ENCODE measurements at regions not wholly inside any gene's neighbourhood (a gene's known extent, or its start where the extent isn't known, plus 50 kb on each side); places are given as distances from the start of the nearest gene placed in this dataset.

GRCh38 chr11:79783833-79784232, 343.0 kb upstream of the TENM4 start:
- Histone ChIP-seq H3K4me3 (ENCODE audit: low read depth, low read length) (no peak overlapping the region), H3K27ac (ENCODE audit: low read depth, low read length) (no peak overlapping the region), H3K27me3 (ENCODE audit: control insufficient read depth, insufficient read depth, low read length) (peaks cover 2% of the 10 kb centered on the region), H3K9me3 (ENCODE audit: control insufficient read depth, insufficient read depth, low read length) (no peaks in the 10 kb centered on the region)
- POLR2A ChIA-PET, result no interaction called here
- no peak for DNase-seq (ENCODE audit: low read depth, low spot score)
- CTCF ChIA-PET, result interaction anchor here (1.1 kb wide), 1 partner anchor 66 kb away, joined by 3 read pairs; no protein-coding TSS in a partner anchor
- TF ChIP-seq CTCF (IDR thresholded peaks at IDR 0.05; ENCODE audit: low read depth, low read length), result no peak

GRCh38 chr11:79768343-79768742, 327.5 kb upstream of the TENM4 start:
- no peak for DNase-seq (ENCODE audit: low read depth, low spot score)
- Histone ChIP-seq H3K9me3 (ENCODE audit: control insufficient read depth, insufficient read depth, low read length) (no peaks in the 10 kb centered on the region), H3K27ac (ENCODE audit: low read depth, low read length) (no peak overlapping the region), H3K27me3 (ENCODE audit: control insufficient read depth, insufficient read depth, low read length) (no peaks in the 10 kb centered on the region), H3K4me3 (ENCODE audit: low read depth, low read length) (no peak overlapping the region)
- POLR2A ChIA-PET, result no interaction called here
- CTCF ChIA-PET, result no interaction called here
- no peak for TF ChIP-seq CTCF (IDR thresholded peaks at IDR 0.05; ENCODE audit: low read depth, low read length)

GRCh38 chr11:79762279-79762921, 321.6 kb upstream of the TENM4 start:
- Histone ChIP-seq H3K9me3 (ENCODE audit: control insufficient read depth, insufficient read depth, low read length) (no peaks in the 10 kb centered on the region), H3K4me3 (ENCODE audit: low read depth, low read length) (no peak overlapping the region), H3K27me3 (ENCODE audit: control insufficient read depth, insufficient read depth, low read length) (no peaks in the 10 kb centered on the region), H3K27ac (ENCODE audit: low read depth, low read length) (no peak overlapping the region)
- ChIA-PET CTCF (interaction anchor here (1.9 kb wide), 1 partner anchor 393 kb away, joined by 17 read pairs; no protein-coding TSS in a partner anchor), POLR2A (no interaction called here)
- 0 out of 2 replicates have a peak, but pooled peaks have one; percentile 20 for TF ChIP-seq CTCF (IDR thresholded peaks at IDR 0.05; ENCODE audit: low read depth, low read length)
- DNase-seq (ENCODE audit: low read depth, low spot score), result no peak

- no peak for DNase-seq (ENCODE audit: low read depth, low spot score)
- POLR2A ChIA-PET, result no interaction called here
- Histone ChIP-seq H3K27ac (ENCODE audit: low read depth, low read length) (no peak overlapping the region), H3K27me3 (ENCODE audit: control insufficient read depth, insufficient read depth, low read length) (no peaks in the 10 kb centered on the region), H3K9me3 (ENCODE audit: control insufficient read depth, insufficient read depth, low read length) (no peaks in the 10 kb centered on the region), H3K4me3 (ENCODE audit: low read depth, low read length) (no peak overlapping the region)
- no peak for TF ChIP-seq CTCF (IDR thresholded peaks at IDR 0.05; ENCODE audit: low read depth, low read length)
- CTCF ChIA-PET, result no interaction called here
Observed at GRCh38 chr11:79758325-79758724, 317.5 kb upstream of the TENM4 start.

- POLR2A ChIA-PET, result no interaction called here
- H3K9me3 ChIP-seq (ENCODE audit: control insufficient read depth, insufficient read depth, low read length), result no peaks in the 10 kb centered on the region
- no peaks in the 10 kb centered on the region for H3K27me3 ChIP-seq (ENCODE audit: control insufficient read depth, insufficient read depth, low read length)
- no peak overlapping the region for H3K4me3 ChIP-seq (ENCODE audit: low read depth, low read length)
- CTCF ChIA-PET, result no interaction called here
- no peak for DNase-seq (ENCODE audit: low read depth, low spot score)
- H3K27ac ChIP-seq (ENCODE audit: low read depth, low read length), result no peak overlapping the region
- TF ChIP-seq CTCF (IDR thresholded peaks at IDR 0.05; ENCODE audit: low read depth, low read length), result no peak
Observed at GRCh38 chr11:79747406-79747805, 306.6 kb upstream of the TENM4 start.
